NCI-H345 treated with DMSO at 0.1 percent for 48 hours (cell line): ENCODE measurements at regions not wholly inside any gene's neighbourhood (a gene's known extent, or its start where the extent isn't known, plus 50 kb on each side); places are given as distances from the start of the nearest gene placed in this dataset.

Experiments
- DNase-seq: peaks from one replicate; lab custom pipeline; 2025; ENCODE audit not compliant: unreplicated experiment; lab: John Stamatoyannopoulos, UW

GRCh38 chr6:154561750-154562149, 51.3 kb upstream of the CNKSR3 start:
- DNase-seq = no peak

- DNase-seq = no peak
Measured at GRCh38 chr6:154565331-154565730, 54.8 kb upstream of the CNKSR3 start.

- no peak for DNase-seq
Measured at GRCh38 chr6:154566866-154567265, 56.4 kb upstream of the CNKSR3 start.

- no peak for DNase-seq
Measured at GRCh38 chr6:154567695-154568220, 57.3 kb upstream of the CNKSR3 start.

- no peak for DNase-seq
Measured at GRCh38 chr6:154569156-154569862, 58.8 kb upstream of the CNKSR3 start.

GRCh38 chr6:154570505-154570904, 60.0 kb upstream of the CNKSR3 start:
- no peak for DNase-seq

GRCh38 chr6:154572556-154572955, 62.1 kb upstream of the CNKSR3 start:
- DNase-seq = no peak

GRCh38 chr6:154578004-154578559, 67.6 kb upstream of the CNKSR3 start:
- no peak for DNase-seq

GRCh38 chr6:154579046-154579445, 68.6 kb upstream of the CNKSR3 start:
- no peak for DNase-seq

- DNase-seq = no peak
Measured at GRCh38 chr6:154579485-154579884, 69.0 kb upstream of the CNKSR3 start.

GRCh38 chr6:154580397-154581135, 70.1 kb upstream of the CNKSR3 start:
- no peak for DNase-seq

GRCh38 chr6:154582696-154583095, 72.2 kb upstream of the CNKSR3 start:
- no peak for DNase-seq

- no peak for DNase-seq
Measured at GRCh38 chr6:154583546-154584188, 73.2 kb upstream of the CNKSR3 start.

- peak; percentile 98 for DNase-seq
Measured at GRCh38 chr6:154590756-154591155, 80.3 kb upstream of the CNKSR3 start.

GRCh38 chr6:154591234-154591633, 80.7 kb upstream of the CNKSR3 start:
- DNase-seq = peak; percentile 65

GRCh38 chr6:154592199-154592860, 81.8 kb upstream of the CNKSR3 start:
- DNase-seq = no peak

GRCh38 chr6:154593122-154593521, 82.6 kb upstream of the CNKSR3 start:
- peak; percentile 47 for DNase-seq

- no peak for DNase-seq
Measured at GRCh38 chr6:154594496-154595198, 84.2 kb upstream of the CNKSR3 start.

GRCh38 chr6:154595538-154595937, 85.1 kb upstream of the CNKSR3 start:
- DNase-seq = no peak

- DNase-seq = no peak
Measured at GRCh38 chr6:154596009-154596408, 85.5 kb upstream of the CNKSR3 start.
